ENCODE measurements at regions not wholly inside any gene's neighbourhood (a gene's known extent, or its start where the extent isn't known, plus 50 kb on each side); places are given as distances from the start of the nearest gene placed in this dataset.

DNA sequence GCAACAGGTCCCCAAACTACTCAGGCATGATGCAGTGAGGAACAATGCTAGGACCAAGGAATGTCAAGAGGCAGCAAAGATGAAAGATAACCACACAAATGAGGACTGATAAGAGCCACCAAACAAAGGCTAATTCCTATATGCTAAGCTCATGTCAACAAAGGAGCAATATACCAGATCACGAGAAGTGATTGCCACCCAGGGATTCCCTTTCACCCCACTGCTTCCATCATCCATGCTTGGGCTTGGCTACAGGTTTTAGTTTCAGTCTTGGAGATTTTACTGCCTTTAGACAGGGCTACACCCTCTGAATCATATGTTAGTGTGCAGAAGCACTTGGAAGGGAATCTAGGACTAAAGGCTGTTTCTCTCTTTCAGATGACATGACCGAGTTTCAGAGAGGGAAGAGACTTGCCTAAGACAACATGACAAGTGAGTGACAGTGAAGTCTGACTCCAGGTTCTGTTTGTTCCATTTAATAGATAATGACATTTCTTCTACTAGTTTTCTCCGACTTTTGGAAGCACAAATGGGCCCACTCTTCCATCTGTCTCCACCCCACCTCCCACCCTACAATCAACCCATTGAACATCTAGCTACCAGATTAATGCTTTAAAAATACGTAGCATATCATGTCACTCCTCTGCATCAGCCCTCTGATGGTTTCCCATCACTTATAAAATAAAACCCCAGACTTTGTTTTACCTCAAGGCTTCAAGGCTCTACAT lies 173.5 kb upstream of the LRRN1 start:
- no peak for DNase-seq (ENCODE audit: low read depth)
- no peak overlapping the region for H3K4me3 ChIP-seq (replicated peaks; ENCODE audit: low read depth, low read length)
- no peak for TF ChIP-seq CTCF (IDR thresholded peaks at IDR 0.05; ENCODE audit: low read length, missing control alignments)

DNA sequence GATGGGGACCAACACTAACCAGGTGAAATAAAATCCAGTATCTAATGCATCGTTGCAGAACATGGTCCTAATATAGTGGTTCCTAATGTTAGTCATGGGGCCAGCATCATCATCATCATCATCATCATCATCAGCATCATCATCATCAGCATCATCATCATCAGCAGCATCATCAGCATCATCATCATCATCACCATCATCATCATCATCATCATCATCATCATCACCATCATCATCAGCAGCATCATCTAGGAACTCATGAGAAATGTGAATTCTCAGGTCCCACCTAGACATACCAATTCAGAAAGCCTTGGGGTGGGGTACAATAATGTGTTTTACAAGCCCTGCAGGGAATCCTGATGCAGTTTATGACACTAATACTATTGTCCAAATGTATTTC lies 179.4 kb upstream of the LRRN1 start:
- TF ChIP-seq CTCF (IDR thresholded peaks at IDR 0.05; ENCODE audit: low read length, missing control alignments): no peak
- no peak overlapping the region for H3K4me3 ChIP-seq (replicated peaks; ENCODE audit: low read depth, low read length)

DNA sequence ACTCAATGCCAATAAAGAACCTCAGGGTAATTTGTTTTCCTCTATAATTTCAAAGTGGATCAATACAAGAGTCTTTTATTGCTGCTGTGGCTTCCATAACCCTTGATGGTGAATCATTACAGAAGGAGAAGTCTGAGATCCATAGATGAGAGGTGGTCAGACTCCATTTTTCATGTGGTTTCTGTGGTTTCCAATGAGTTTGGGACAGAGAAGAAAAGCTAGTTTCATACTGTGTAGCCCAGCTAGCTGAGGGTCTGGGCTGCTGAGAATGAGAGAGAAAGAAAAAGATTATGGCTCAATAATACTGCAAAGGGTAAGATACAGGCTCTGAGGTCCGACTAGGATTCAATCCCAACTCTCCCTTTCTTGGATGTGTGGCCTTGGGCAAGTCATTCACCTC lies 180.6 kb upstream of the LRRN1 start:
- DNase-seq (ENCODE audit: low read depth): no peak
- H3K4me3 ChIP-seq (replicated peaks; ENCODE audit: low read depth, low read length): no peak overlapping the region
- no peak for TF ChIP-seq CTCF (IDR thresholded peaks at IDR 0.05; ENCODE audit: low read length, missing control alignments)

More for the DNA sequence above, 179.4 kb upstream of the LRRN1 start:
- DNase-seq (ENCODE audit: low read depth): no peak

DNA sequence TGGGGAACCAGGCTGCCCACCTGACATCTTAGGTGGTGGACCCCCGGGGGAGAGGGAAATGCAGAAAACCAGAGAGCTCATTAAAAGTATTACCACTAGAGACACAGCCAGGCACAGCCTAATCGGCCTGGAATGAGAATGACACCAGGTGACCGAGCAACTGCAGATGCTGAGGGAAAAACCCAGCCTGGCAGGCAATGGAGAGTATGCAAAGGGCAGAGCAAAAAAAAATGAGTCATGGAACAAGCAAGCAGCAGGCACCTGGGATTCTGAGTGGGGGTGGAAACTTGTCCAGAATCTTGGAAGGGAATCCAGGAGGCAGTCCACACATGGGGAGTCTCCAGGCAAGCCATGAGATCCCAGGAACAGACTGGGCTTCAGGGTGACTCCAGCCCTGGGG lies 183.7 kb upstream of the LRRN1 start:
- TF ChIP-seq CTCF (IDR thresholded peaks at IDR 0.05; ENCODE audit: low read length, missing control alignments): no peak

GRCh38 chr3:3610581-3611298 lies 188.5 kb upstream of the LRRN1 start:
- no peak for DNase-seq (ENCODE audit: low read depth)

More for the DNA sequence above, 183.7 kb upstream of the LRRN1 start:
- H3K4me3 ChIP-seq (replicated peaks; ENCODE audit: low read depth, low read length): no peak overlapping the region
- DNase-seq (ENCODE audit: low read depth): no peak

DNA sequence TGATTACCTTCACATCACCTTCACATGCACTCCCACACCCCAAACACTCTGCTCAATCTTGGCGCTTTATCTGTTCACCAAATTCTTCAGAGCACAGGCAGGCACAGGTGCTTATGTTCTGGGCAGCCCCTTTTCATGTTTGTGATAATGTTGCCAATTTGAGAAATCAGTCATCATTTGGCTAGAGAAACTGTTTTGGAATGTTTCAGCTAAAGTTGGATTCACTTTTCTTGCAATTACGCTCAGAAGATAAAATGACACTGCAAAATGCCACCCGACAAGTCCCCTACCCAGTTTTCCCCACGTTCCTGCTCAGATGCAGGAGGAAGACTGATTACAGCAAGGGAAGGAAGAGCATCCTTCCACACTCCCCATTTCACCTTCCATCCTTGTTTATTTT lies 192.9 kb upstream of the LRRN1 start:
- DNase-seq (ENCODE audit: low read depth): no peak
- no peak for TF ChIP-seq CTCF (IDR thresholded peaks at IDR 0.05; ENCODE audit: low read length, missing control alignments)
- no peak overlapping the region for H3K4me3 ChIP-seq (replicated peaks; ENCODE audit: low read depth, low read length)

More at GRCh38 chr3:3610581-3611298, 188.5 kb upstream of the LRRN1 start:
- no peak overlapping the region for H3K4me3 ChIP-seq (replicated peaks; ENCODE audit: low read depth, low read length)
- TF ChIP-seq CTCF (IDR thresholded peaks at IDR 0.05; ENCODE audit: low read length, missing control alignments): no peak
